Skeletal muscle cell (primary cell): ENCODE measurements at regions not wholly inside any gene's neighbourhood (a gene's known extent, or its start where the extent isn't known, plus 50 kb on each side); places are given as distances from the start of the nearest gene placed in this dataset.

Experiments
- DNase-seq: peaks from one replicate; pipeline ENCODE4 v3.0.0-alpha.2; 2010; ENCODE audit warnings: low read depth
- H3K4me3 ChIP-seq: 2 replicates; pipeline ENCODE4 v1.5.1; 2011; ENCODE audit warnings: low read depth, mild to moderate bottlenecking, control low read depth, low read length, moderate library complexity

- DNase-seq = no peak
- H3K4me3 ChIP-seq = no peak overlapping the region
These were observed 411.2 kb upstream of the USP24 start for GRCh38 chr1:55626326-55626725.

GRCh38 chr1:55624766-55625165, 409.6 kb upstream of the USP24 start:
- no peak overlapping the region for H3K4me3 ChIP-seq
- no peak for DNase-seq

- no peak overlapping the region for H3K4me3 ChIP-seq
- DNase-seq = no peak
These were observed 408.1 kb upstream of the USP24 start for GRCh38 chr1:55623311-55623710.

GRCh38 chr1:55622074-55622473, 406.9 kb upstream of the USP24 start:
- no peak overlapping the region for H3K4me3 ChIP-seq
- DNase-seq = no peak

- DNase-seq = no peak
- H3K4me3 ChIP-seq = no peak overlapping the region
These were observed 403.0 kb upstream of the USP24 start for GRCh38 chr1:55618199-55618598.

DNA sequence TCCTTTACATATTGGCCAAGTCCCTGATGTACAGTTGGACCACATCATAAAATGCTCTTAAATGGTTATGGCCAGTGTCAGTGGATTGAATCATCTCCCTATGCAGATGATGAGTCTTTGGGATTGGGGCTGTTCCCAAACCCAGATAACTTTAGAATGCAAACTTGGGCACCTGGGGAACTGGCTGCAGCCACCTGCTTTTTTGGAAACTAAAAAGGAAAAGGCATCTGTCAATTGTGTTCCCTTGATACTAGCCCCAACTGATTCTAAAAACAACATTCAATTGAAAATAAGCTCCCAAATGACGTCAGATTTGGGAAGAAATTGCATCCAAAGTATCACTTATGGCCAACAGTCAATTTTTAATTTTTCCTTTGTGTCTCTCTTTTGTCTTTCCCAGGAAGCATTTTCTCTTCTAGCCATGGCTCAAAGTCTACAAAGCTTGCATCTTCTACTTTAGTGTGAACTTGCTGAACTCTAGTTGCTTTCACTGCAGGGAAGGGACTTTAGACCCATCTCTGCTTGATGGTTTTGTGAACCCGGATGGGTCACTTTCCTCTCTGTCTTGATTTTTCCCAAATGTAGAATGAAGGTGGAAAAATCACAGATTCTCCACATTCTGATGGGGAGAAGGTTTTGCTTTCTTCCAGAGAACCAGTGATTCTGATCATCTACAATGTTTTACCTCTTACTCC, 402.3 kb upstream of the USP24 start:
- no peak for DNase-seq
- no peak overlapping the region for H3K4me3 ChIP-seq

DNA sequence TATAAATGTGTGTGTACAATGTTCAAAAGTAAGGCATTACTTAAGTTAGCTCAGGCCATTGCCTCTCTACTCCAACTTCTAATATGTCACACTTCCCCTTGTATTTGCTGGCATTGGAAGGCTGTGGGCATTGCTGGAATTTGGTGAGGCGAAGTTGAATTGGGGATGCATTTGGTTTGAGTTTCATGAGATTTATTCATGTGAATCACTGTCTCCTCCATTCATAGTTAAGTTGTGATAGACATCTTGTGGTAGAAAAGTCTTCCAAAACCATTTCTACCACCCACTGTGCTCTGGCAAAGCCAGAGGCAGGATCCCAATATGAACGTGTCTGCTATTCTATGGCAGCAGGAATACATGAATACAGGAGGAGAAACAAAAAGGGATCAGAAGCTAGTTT, 397.8 kb upstream of the USP24 start:
- DNase-seq = no peak
- no peak overlapping the region for H3K4me3 ChIP-seq

GRCh38 chr1:55611123-55611522, 396.0 kb upstream of the USP24 start:
- H3K4me3 ChIP-seq = no peak overlapping the region
- DNase-seq = peak; percentile 22

DNA sequence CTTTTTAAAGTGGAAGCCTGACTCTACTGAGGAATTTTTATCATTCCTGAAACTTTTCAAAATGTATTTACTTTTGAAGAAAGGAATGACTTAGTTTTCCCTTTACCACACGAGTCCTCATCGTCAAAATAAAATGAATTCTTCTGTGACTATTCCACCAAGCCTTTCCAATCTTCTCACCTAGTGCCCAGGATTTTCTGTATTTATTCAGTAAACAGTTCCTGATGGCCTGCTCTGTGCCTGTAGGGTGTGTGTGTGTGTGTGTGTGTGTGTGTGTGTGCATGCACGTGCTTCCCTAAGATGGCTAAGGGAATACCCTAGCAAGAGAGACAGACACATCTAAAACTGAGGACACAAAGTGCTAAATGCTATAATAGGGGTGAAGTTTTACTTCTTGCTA, 395.0 kb upstream of the USP24 start:
- no peak overlapping the region for H3K4me3 ChIP-seq
- no peak for DNase-seq

- no peak overlapping the region for H3K4me3 ChIP-seq
- no peak for DNase-seq
These were observed 394.5 kb upstream of the USP24 start for GRCh38 chr1:55609630-55610029.

DNA sequence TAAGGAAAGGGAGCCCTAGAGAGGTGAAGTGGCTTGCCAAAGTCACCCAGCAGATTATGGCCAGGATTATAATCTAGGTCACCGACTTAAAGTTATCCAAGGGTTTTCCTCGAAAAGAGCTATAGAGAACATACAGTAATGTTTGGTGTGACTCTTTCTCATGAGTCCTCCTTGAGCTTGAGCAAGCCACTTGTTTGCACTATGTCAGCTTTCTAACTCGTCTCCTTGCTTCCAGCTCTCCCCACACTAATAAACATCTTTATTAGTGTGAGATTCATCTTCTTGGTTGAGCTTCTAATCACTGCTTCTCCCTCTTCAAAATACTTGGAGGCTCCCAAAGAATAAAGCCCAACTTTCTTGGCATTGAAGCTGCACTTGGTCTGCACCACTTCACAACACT, 390.0 kb upstream of the USP24 start:
- DNase-seq = no peak
- H3K4me3 ChIP-seq = no peak overlapping the region

GRCh38 chr1:55604749-55605148, 389.6 kb upstream of the USP24 start:
- H3K4me3 ChIP-seq = no peak overlapping the region
- DNase-seq = no peak

DNA sequence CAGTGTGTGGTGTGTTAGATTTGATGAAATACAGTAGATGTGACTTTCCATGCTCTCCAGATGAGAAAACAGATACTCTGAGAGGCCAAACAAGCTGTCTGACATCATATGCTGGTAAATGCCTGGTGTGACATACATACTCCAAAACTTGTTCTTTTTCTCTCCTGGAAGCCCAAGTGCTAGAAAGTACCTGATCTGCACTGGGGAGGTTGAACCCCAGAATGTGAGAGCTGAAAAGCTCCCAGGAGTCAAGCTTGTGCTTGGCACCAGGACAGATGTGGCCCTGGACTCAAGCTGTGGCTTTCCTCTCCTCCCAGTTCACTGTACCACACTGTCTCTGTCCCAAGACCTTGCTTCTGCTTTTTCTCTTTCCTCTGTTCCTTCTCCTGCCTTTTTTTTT, 389.0 kb upstream of the USP24 start:
- H3K4me3 ChIP-seq = no peak overlapping the region
- DNase-seq = no peak

- DNase-seq = no peak
- no peak overlapping the region for H3K4me3 ChIP-seq
These were observed 385.1 kb upstream of the USP24 start for GRCh38 chr1:55600242-55600641.

DNA sequence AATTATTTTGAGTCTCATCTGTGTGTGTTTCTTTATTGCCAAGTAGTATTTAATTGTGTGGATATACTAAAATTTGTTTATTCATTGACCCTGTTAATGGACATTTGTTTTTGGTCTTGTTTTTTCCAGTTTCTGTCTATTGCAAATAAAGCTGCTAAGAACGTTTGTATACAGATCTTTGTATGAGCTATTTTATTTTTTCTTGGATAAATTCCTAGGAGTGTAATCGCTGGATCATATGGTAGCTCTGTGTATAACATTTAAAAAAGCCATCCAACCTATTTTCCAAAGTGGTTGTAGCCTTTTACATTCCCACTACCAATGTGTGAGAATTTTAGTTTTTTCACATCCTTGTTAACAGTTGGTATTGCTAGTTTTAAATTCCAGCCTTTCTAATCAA, 382.7 kb upstream of the USP24 start:
- DNase-seq = no peak
- no peak overlapping the region for H3K4me3 ChIP-seq

DNA sequence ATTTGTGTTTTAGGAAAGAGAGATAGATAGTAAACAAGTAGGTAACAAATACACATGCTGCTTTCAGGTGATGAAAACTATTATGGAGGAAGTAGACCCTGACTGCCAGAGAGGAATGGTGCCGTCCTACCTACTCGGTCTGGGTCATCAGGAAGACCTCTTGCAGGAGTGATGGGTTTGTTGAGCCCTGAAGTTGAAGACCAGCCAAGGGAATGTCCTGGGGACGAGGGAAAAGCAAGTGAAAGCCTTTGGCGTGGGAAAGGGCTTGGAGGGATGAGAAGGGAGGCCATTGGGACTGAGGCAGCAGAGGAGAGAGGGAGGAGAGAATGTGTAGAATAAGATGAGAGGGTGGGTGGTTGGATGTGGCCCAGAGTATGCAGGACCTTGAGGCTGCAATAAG, 379.5 kb upstream of the USP24 start:
- no peak for DNase-seq
- H3K4me3 ChIP-seq = no peak overlapping the region

DNA sequence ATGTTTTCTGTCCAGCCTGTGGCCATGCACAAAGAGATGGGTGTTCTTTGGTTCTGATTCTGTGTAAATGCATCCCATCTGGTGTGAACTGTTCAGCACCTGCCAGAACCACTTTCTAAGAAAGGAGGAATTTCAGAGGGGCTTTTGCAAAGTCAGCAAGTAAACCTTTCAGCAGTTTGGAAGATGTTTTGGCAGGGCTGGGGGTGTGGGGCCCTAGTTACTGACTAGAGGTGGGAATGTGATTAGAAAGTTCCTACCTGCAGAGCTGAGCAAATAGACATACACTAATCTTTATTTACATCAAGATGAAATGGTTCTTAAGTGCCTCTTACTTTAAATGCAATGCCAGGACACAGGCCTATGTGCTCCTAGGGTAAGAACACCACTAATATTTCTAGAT, 378.1 kb upstream of the USP24 start:
- no peak overlapping the region for H3K4me3 ChIP-seq
- no peak for DNase-seq

GRCh38 chr1:55592122-55592521, 377.0 kb upstream of the USP24 start:
- no peak overlapping the region for H3K4me3 ChIP-seq
- DNase-seq = no peak

- H3K4me3 ChIP-seq = no peak overlapping the region
- DNase-seq = no peak
These were observed 374.6 kb upstream of the USP24 start for GRCh38 chr1:55589671-55590297.

- no peak for DNase-seq
- H3K4me3 ChIP-seq = no peak overlapping the region
These were observed 373.1 kb upstream of the USP24 start for GRCh38 chr1:55588309-55588708.

DNA sequence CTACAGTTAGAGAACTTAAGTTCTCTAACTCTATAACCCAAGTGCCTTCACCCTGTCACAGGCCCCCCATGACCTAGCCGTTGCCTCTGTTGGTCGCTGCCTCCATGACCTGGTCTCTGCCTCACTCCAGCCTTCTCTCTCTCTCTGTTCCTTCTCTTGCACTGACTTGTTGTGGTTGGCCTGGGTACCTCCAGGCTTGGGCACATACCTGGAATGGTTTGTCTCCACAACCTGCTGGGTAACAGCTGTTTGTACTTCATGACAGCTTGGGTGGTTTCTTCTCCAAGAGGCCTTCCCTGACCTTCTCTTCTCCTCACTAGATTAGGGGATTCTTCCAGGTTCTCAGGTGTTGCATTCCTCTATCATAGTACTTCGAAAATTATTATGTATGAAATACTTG, 371.6 kb upstream of the USP24 start:
- no peak for DNase-seq
- no peak overlapping the region for H3K4me3 ChIP-seq

DNA sequence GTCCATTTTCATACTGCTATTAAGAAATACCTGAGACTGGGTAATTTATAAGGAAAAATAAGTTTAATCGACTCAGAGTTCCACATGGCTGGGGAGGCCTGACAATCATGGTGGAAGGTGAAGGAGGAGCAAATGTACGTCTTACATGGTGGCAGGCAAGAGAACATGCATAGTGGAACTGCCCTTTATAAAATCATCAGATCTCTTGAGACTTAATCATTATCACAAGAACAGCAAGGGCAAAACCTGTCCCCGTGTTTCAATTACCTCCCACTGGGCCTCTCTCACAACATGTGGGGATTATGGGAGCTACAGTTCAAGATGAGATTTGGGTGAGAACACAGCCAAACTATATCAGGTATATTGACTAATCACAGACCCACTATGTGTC, 370.2 kb upstream of the USP24 start:
- H3K4me3 ChIP-seq = no peak overlapping the region
- no peak for DNase-seq
